HEK293 (cell line): ENCODE measurements at regions not wholly inside any gene's neighbourhood (a gene's known extent, or its start where the extent isn't known, plus 50 kb on each side); places are given as distances from the start of the nearest gene placed in this dataset.

ENCODE experiments used
- CTCF ChIA-PET: fragments of 350-600 bp; formaldehyde crosslinking; extraction: SDS; loops from one replicate; lab custom pipeline; 2021; ENCODE audit warnings: antibody characterized with exemption; lab: Yijun Ruan, JAX
- POLR2A ChIA-PET: fragments of 300-600 bp; formaldehyde crosslinking; extraction: SDS; loops from one replicate; lab custom pipeline; 2020; ENCODE audit warnings: antibody characterized with exemption, inconsistent platforms; lab: Yijun Ruan, JAX
- H3K27ac ChIP-seq: fragments of 200-500 bp; sonication (Bioruptor generic); 2 replicates; pipeline ENCODE4 v1.5.1; 2014; ENCODE audit warnings: low read depth, low read length, control low read depth, inconsistent platforms; ENCODE audit errors: extremely low read depth
- H3K36me3 ChIP-seq, 2 experiments: fragments of 200-500 bp in 1 of 2; sonication (Bioruptor generic) in 1 of 2; 1 replicate in 1 of 2; 2 replicates in 1 of 2; pipeline ENCODE4 v1.5.1; 2014 to 2017; ENCODE audit warnings: inconsistent platforms in 2 of 2, low read length in 2 of 2; ENCODE audit not compliant: control insufficient read depth in 2 of 2, insufficient read depth in 1 of 2
- H3K4me1 ChIP-seq: fragments of 200-500 bp; sonication (Bioruptor generic); 2 replicates; pipeline ENCODE4 v1.5.1; 2014; ENCODE audit warnings: mild to moderate bottlenecking, low read length, inconsistent platforms; ENCODE audit not compliant: control insufficient read depth, insufficient read depth
- H3K4me3 ChIP-seq: 2 replicates; pipeline ENCODE4 v1.5.1; 2011; ENCODE audit warnings: low read depth, mild to moderate bottlenecking, control low read depth, low read length, moderate library complexity
- H3K9me3 ChIP-seq: fragments of 200-500 bp; sonication (Bioruptor generic); 2 replicates; pipeline ENCODE4 v1.5.1; 2014; ENCODE audit warnings: low read depth, low read length, inconsistent platforms; ENCODE audit not compliant: control insufficient read depth, insufficient read depth
- BCL11A ChIP-seq: fragments of 450-650 bp; formaldehyde crosslinking; IDR thresholded peaks from 2 replicates; pipeline ENCODE4 v1.5.1; 2016; ENCODE audit warnings: low read depth, missing biosample characterization, missing genetic modification characterization
- FEZF1 ChIP-seq: fragments of 450-650 bp; formaldehyde crosslinking; IDR thresholded peaks from 2 replicates; pipeline ENCODE4 v1.5.1; 2016; ENCODE audit warnings: missing biosample characterization, missing genetic modification characterization
- GLIS1 ChIP-seq: fragments of 450-650 bp; formaldehyde crosslinking; IDR thresholded peaks from 2 replicates; pipeline ENCODE4 v1.5.1; 2016; ENCODE audit warnings: missing biosample characterization, missing genetic modification characterization
- KLF8 ChIP-seq: fragments of 450-650 bp; formaldehyde crosslinking; IDR thresholded peaks from 2 replicates; pipeline ENCODE4 v1.5.1; 2016; ENCODE audit warnings: missing biosample characterization, missing genetic modification characterization
- OSR2 ChIP-seq: fragments of 450-650 bp; formaldehyde crosslinking; IDR thresholded peaks from 2 replicates; pipeline ENCODE4 v1.5.1; 2016; ENCODE audit warnings: missing biosample characterization, missing genetic modification characterization
- PRDM1 ChIP-seq: fragments of 450-650 bp; formaldehyde crosslinking; IDR thresholded peaks from 2 replicates; pipeline ENCODE4; 2016; ENCODE audit warnings: missing biosample characterization, missing genetic modification characterization
- PRDM6 ChIP-seq: fragments of 450-650 bp; formaldehyde crosslinking; IDR thresholded peaks from 2 replicates; pipeline ENCODE4 v1.5.1; 2017; ENCODE audit warnings: missing biosample characterization, missing genetic modification characterization
- SP3 ChIP-seq: fragments of 450-650 bp; formaldehyde crosslinking; IDR thresholded peaks from 2 replicates; pipeline ENCODE4 v1.5.1; 2016; ENCODE audit warnings: missing biosample characterization, missing genetic modification characterization
- WT1 ChIP-seq: fragments of 450-650 bp; formaldehyde crosslinking; IDR thresholded peaks from 2 replicates; pipeline ENCODE4 v1.5.1; 2016; ENCODE audit warnings: missing biosample characterization, missing genetic modification characterization
- ZBTB21 ChIP-seq: fragments of 450-650 bp; formaldehyde crosslinking; IDR thresholded peaks from 2 replicates; pipeline ENCODE4 v1.5.1; 2017; ENCODE audit warnings: missing biosample characterization, missing genetic modification characterization
- ZBTB8A ChIP-seq: fragments of 450-650 bp; formaldehyde crosslinking; IDR thresholded peaks from 2 replicates; pipeline ENCODE4 v1.5.1; 2016; ENCODE audit warnings: missing biosample characterization, missing genetic modification characterization
- ZFP69B ChIP-seq: fragments of 450-650 bp; formaldehyde crosslinking; IDR thresholded peaks from 2 replicates; pipeline ENCODE4 v1.5.1; 2016; ENCODE audit warnings: missing biosample characterization, missing genetic modification characterization
- ZNF138 ChIP-seq: fragments of 450-650 bp; formaldehyde crosslinking; IDR thresholded peaks from 2 replicates; pipeline ENCODE4 v1.5.1; 2016; ENCODE audit warnings: missing biosample characterization, missing genetic modification characterization, borderline replicate concordance
- ZNF169 ChIP-seq: fragments of 450-650 bp; formaldehyde crosslinking; IDR thresholded peaks from 2 replicates; pipeline ENCODE4 v1.5.1; 2016; ENCODE audit warnings: missing biosample characterization, missing genetic modification characterization
- ZNF239 ChIP-seq: fragments of 450-650 bp; formaldehyde crosslinking; IDR thresholded peaks from 2 replicates; pipeline ENCODE4 v1.5.1; 2016; ENCODE audit warnings: missing biosample characterization, missing genetic modification characterization
- ZNF354C ChIP-seq: fragments of 450-650 bp; formaldehyde crosslinking; IDR thresholded peaks from 2 replicates; pipeline ENCODE4 v1.5.1; 2016; ENCODE audit warnings: missing biosample characterization, missing genetic modification characterization, low read depth, borderline replicate concordance
- ZNF366 ChIP-seq: fragments of 450-650 bp; formaldehyde crosslinking; conservative IDR thresholded peaks from 2 replicates; pipeline ENCODE4 v1.5.1; 2016; ENCODE audit warnings: missing biosample characterization, missing genetic modification characterization
- ZNF398 ChIP-seq: fragments of 450-650 bp; formaldehyde crosslinking; IDR thresholded peaks from 2 replicates; pipeline ENCODE4 v1.5.1; 2017; ENCODE audit warnings: missing biosample characterization, missing genetic modification characterization
- ZNF501 ChIP-seq: fragments of 450-650 bp; formaldehyde crosslinking; IDR thresholded peaks from 2 replicates; pipeline ENCODE4 v1.5.1; 2016; ENCODE audit warnings: missing biosample characterization, missing genetic modification characterization
- ZNF571 ChIP-seq: fragments of 450-650 bp; formaldehyde crosslinking; IDR thresholded peaks from 2 replicates; pipeline ENCODE4 v1.5.0; 2017; ENCODE audit warnings: missing biosample characterization, missing genetic modification characterization
- ZNF692 ChIP-seq: fragments of 450-650 bp; formaldehyde crosslinking; IDR thresholded peaks from 2 replicates; pipeline ENCODE4 v1.5.1; 2016; ENCODE audit warnings: missing biosample characterization, missing genetic modification characterization
- TF ChIP-seq, protein P1 (sequence below): IDR thresholded peaks from 2 replicates; pipeline ENCODE4 v1.6.1; 2011; ENCODE audit warnings: mild to moderate bottlenecking, low read depth, low read length, borderline replicate concordance
- TF ChIP-seq, protein P2 (sequence below): fragments of 450-650 bp; formaldehyde crosslinking; IDR thresholded peaks from 2 replicates; pipeline ENCODE4 v1.5.1; 2017; ENCODE audit warnings: missing biosample characterization, mild to moderate bottlenecking, missing genetic modification characterization, moderate library complexity
- TF ChIP-seq, protein P3 (sequence below): fragments of 450-650 bp; formaldehyde crosslinking; IDR thresholded peaks from 2 replicates; pipeline ENCODE4 v1.5.1; 2016; ENCODE audit warnings: missing biosample characterization, missing genetic modification characterization
- TF ChIP-seq, protein P4 (sequence below): fragments of 450-650 bp; formaldehyde crosslinking; IDR thresholded peaks from 2 replicates; pipeline ENCODE4 v1.5.1; 2016; ENCODE audit warnings: missing biosample characterization, missing genetic modification characterization

DNA sequence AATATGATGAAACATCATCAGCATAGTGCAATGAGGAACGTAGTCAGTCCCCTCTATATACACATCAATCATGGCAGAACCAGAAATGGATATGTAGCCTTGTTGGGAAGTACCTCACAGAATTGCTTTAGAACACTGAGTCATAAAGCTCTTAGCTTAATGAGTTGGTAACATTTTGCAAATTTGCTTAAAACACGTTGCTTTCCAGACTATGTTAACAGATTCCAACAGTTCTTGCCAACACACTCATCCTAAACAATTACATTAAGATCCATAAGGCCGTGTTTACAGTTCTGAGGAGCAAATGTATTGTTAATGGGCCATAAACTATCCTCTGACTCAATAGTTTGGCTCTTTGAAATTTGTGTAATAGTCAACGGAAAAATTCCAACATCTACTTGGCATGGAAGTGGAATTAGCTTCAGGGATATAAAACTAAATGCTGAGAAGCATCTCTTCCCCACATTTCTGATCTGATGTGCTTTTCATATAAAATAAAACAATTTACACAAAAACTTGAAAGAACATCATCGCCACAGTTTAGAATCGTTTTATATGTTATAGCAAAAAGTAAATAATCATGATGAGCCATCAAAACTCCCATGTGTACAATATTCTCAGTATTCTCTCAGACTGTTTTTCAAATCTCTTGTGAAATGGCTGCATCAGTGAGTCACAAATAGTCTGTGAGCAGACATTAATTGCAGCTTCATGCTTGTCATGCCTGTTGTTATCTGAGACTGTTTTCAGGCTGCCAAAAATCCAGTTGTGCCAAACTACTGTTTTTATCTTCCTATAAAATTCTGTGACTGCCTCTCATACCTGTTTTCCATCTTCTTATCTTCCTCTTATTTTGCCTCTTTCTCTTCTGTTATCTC lies 291.9 kb downstream of the COX7C start:
- CTCF ChIA-PET, result interaction anchor here (0.6 kb wide), 1 partner anchor 50 kb away, joined by 3 read pairs; no protein-coding TSS in a partner anchor
- POLR2A ChIA-PET, result no interaction called here
- no peaks in the 10 kb centered on the region; the same call in 1 of the 2 replicates for H3K9me3 ChIP-seq
- H3K4me3 ChIP-seq, result no peak overlapping the region
- no peaks in the 10 kb centered on the region for H3K4me1 ChIP-seq
- H3K36me3 ChIP-seq, result no peaks in the 10 kb centered on the region
- H3K27ac ChIP-seq, result no peak overlapping the region
- TF ChIP-seq ZNF138 (tag by site-specific recombination), result no peak
- TF ChIP-seq, protein P1, sequence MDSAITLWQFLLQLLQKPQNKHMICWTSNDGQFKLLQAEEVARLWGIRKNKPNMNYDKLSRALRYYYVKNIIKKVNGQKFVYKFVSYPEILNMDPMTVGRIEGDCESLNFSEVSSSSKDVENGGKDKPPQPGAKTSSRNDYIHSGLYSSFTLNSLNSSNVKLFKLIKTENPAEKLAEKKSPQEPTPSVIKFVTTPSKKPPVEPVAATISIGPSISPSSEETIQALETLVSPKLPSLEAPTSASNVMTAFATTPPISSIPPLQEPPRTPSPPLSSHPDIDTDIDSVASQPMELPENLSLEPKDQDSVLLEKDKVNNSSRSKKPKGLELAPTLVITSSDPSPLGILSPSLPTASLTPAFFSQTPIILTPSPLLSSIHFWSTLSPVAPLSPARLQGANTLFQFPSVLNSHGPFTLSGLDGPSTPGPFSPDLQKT, result no peak
- TF ChIP-seq BCL11A (tag by site-specific recombination), result 0 out of 2 replicates have a peak, but pooled peaks have one; percentile 25
- TF ChIP-seq ZNF398 (tag by site-specific recombination), result no peak
- peak; percentile 35; the same call in 1 of the 2 replicates for TF ChIP-seq ZBTB21 (tag by site-specific recombination)
- TF ChIP-seq SP3, result peak; percentile 61
- TF ChIP-seq ZBTB8A, result no peak
- no peak for TF ChIP-seq ZNF692 (tag by site-specific recombination)
- TF ChIP-seq, protein P2, sequence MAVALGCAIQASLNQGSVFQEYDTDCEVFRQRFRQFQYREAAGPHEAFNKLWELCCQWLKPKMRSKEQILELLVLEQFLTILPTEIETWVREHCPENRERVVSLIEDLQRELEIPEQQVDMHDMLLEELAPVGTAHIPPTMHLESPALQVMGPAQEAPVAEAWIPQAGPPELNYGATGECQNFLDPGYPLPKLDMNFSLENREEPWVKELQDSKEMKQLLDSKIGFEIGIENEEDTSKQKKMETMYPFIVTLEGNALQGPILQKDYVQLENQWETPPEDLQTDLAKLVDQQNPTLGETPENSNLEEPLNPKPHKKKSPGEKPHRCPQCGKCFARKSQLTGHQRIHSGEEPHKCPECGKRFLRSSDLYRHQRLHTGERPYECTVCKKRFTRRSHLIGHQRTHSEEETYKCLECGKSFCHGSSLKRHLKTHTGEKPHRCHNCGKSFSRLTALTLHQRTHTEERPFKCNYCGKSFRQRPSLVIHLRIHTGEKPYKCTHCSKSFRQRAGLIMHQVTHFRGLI (tag by site-specific recombination), result no peak
- no peak for TF ChIP-seq ZFP69B (tag by site-specific recombination)
- no peak for TF ChIP-seq ZNF571 (tag by site-specific recombination)
- no peak for TF ChIP-seq PRDM1 (tag by site-specific recombination)
- TF ChIP-seq ZNF354C (tag by site-specific recombination), result no peak
- TF ChIP-seq ZNF169 (tag by site-specific recombination), result no peak
- TF ChIP-seq, protein P3, sequence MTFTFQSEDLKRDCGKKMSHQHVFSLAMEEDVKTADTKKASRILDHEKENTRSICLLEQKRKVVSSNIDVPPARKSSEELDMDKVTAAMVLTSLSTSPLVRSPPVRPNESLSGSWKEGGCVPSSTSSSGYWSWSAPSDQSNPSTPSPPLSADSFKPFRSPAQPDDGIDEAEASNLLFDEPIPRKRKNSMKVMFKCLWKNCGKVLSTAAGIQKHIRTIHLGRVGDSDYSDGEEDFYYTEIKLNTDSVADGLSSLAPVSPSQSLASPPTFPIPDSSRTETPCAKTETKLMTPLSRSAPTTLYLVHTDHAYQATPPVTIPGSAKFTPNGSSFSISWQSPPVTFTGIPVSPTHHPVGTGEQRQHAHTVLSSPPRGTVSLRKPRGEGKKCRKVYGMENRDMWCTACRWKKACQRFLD (tag by site-specific recombination), result no peak
- TF ChIP-seq, protein P4, sequence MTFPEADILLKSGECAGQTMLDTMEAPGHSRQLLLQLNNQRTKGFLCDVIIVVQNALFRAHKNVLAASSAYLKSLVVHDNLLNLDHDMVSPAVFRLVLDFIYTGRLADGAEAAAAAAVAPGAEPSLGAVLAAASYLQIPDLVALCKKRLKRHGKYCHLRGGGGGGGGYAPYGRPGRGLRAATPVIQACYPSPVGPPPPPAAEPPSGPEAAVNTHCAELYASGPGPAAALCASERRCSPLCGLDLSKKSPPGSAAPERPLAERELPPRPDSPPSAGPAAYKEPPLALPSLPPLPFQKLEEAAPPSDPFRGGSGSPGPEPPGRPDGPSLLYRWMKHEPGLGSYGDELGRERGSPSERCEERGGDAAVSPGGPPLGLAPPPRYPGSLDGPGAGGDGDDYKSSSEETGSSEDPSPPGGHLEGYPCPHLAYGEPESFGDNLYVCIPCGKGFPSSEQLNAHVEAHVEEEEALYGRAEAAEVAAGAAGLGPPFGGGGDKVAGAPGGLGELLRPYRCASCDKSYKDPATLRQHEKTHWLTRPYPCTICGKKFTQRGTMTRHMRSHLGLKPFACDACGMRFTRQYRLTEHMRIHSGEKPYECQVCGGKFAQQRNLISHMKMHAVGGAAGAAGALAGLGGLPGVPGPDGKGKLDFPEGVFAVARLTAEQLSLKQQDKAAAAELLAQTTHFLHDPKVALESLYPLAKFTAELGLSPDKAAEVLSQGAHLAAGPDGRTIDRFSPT (tag by site-specific recombination), result peak; percentile 42; the same call in 1 of the 2 replicates
- TF ChIP-seq ZNF501 (tag by site-specific recombination), result no peak
- no peak for TF ChIP-seq ZNF239 (tag by site-specific recombination)
- TF ChIP-seq FEZF1 (tag by site-specific recombination), result no peak
- peak; percentile 14; the same call in 1 of the 2 replicates for TF ChIP-seq KLF8 (tag by site-specific recombination)
- no peak for TF ChIP-seq PRDM6 (tag by site-specific recombination)
- TF ChIP-seq ZNF366 (tag by site-specific recombination), result peak; percentile 86
- no peak for TF ChIP-seq GLIS1 (tag by site-specific recombination)
- TF ChIP-seq WT1, result peak; percentile 81
- no peak for TF ChIP-seq OSR2
